CD4-positive, alpha-beta memory T cell (primary cell): ENCODE measurements at regions not wholly inside any gene's neighbourhood (a gene's known extent, or its start where the extent isn't known, plus 50 kb on each side); places are given as distances from the start of the nearest gene placed in this dataset.
A peak's percentile ranks its signal among the peaks of the same experiment; 100 is the strongest.

ENCODE experiments used
- CTCF ChIA-PET: fragments of 350-600 bp; sonication (Branson Sonifier 250); formaldehyde crosslinking; loops from one replicate; lab custom pipeline; 2021; ENCODE audit warnings: inconsistent platforms; ENCODE audit not compliant: partially characterized antibody; lab: Charles Lee
- POLR2A ChIA-PET: fragments of 350-600 bp; sonication (Branson Sonifier 250); formaldehyde crosslinking; loops from one replicate; lab custom pipeline; 2021; ENCODE audit not compliant: partially characterized antibody; lab: Charles Lee
- DNase-seq, 5 donors: peaks; one replicate each; pipeline versions ENCODE4 v3.0.0 to v3.0.0-alpha.2; 2020 to 2022; ENCODE audit warnings: mixed read lengths in 1 of 5
- H3K27ac ChIP-seq: one replicate; pipeline ENCODE4 v1.7.0; 2013; ENCODE audit warnings: low read depth, low read length
- H3K27me3 ChIP-seq: 2 replicates; pipeline ENCODE4 v1.7.0; 2013; ENCODE audit warnings: mild to moderate bottlenecking, low read length, moderate library complexity; ENCODE audit not compliant: insufficient read depth
- H3K36me3 ChIP-seq: 2 replicates; pipeline ENCODE4 v1.7.0; 2013; ENCODE audit warnings: mild to moderate bottlenecking, low read length, moderate library complexity; ENCODE audit not compliant: insufficient read depth
- H3K4me1 ChIP-seq: 2 replicates; pipeline ENCODE4 v1.7.0; 2013; ENCODE audit warnings: mild to moderate bottlenecking, low read length, moderate library complexity; ENCODE audit not compliant: insufficient read depth
- H3K4me3 ChIP-seq, 2 donors: one replicate each; pipeline ENCODE4 v1.7.0; 2013; ENCODE audit warnings: low read length in 2 of 2, mild to moderate bottlenecking in 1 of 2
- H3K9me3 ChIP-seq, 2 donors: one replicate each; pipeline ENCODE4 v1.7.0; 2013; ENCODE audit warnings: low read length in 2 of 2, control low read depth in 1 of 2; ENCODE audit not compliant: control insufficient read depth in 1 of 2
- H3K27ac Mint-ChIP-seq, 7 donors: one replicate each; pipeline ENCODE4 v1.8.0; 2020 to 2021; ENCODE audit warnings: mixed read lengths in 7 of 7, mild to moderate bottlenecking in 6 of 7, inconsistent platforms in 3 of 7, moderate library complexity in 3 of 7
- H3K27me3 Mint-ChIP-seq, 2 donors: one replicate each; pipeline ENCODE4 v1.8.0; 2020 to 2021; ENCODE audit warnings: mixed read lengths in 2 of 2
- H3K36me3 Mint-ChIP-seq, 2 donors: one replicate each; pipeline ENCODE4 v1.8.0; 2020 to 2021; ENCODE audit warnings: mixed read lengths in 2 of 2, inconsistent platforms in 1 of 2, mild to moderate bottlenecking in 1 of 2
- H3K4me1 Mint-ChIP-seq, 4 donors: one replicate each; pipeline ENCODE4 v1.8.0; 2020 to 2021; ENCODE audit warnings: mixed read lengths in 4 of 4, mild to moderate bottlenecking in 1 of 4
- H3K4me3 Mint-ChIP-seq, 8 donors: one replicate each; pipeline ENCODE4 v1.8.0; 2020 to 2021; ENCODE audit warnings: mixed read lengths in 8 of 8, mild to moderate bottlenecking in 7 of 8, moderate library complexity in 6 of 8, inconsistent platforms in 3 of 8
- H3K9me3 Mint-ChIP-seq, 8 donors: one replicate each; pipeline ENCODE4 v1.8.0; 2020 to 2021; ENCODE audit warnings: mixed read lengths in 8 of 8, mild to moderate bottlenecking in 5 of 8, inconsistent platforms in 3 of 8, moderate library complexity in 1 of 8
- intact Hi-C: fragments of 100-400 bp; cut with micrococcal nuclease; formaldehyde crosslinking; loops from one replicate; pipeline ENCODE4 v1.15.1; 2023

- Mint-ChIP-seq H3K9me3 (peaks cover 0 to 5% (median 1%) of the 10 kb centered on the region in 8 donors), H3K27ac (no peak overlapping the region), H3K4me1 (no peaks in the 10 kb centered on the region), H3K27me3 (peaks cover 0 to 1% of the 10 kb centered on the region in 2 donors), H3K36me3 (no peaks in the 10 kb centered on the region), H3K4me3 (no peak overlapping the region)
- no peaks in the 10 kb centered on the region for H3K27me3 ChIP-seq
- H3K27ac ChIP-seq, result no peak overlapping the region
- H3K4me3 ChIP-seq, result no peak overlapping the region
- H3K36me3 ChIP-seq, result no peaks in the 10 kb centered on the region
- H3K9me3 ChIP-seq, result no peaks in the 10 kb centered on the region
- POLR2A ChIA-PET, result no interaction called here
- intact Hi-C loops, result no loop called here
- no peaks in the 10 kb centered on the region for H3K4me1 ChIP-seq
- CTCF ChIA-PET, result no interaction called here
- no peak for DNase-seq
Observed at GRCh38 chr15:35720984-35721383, 175.0 kb upstream of the DPH6 start.

DNA sequence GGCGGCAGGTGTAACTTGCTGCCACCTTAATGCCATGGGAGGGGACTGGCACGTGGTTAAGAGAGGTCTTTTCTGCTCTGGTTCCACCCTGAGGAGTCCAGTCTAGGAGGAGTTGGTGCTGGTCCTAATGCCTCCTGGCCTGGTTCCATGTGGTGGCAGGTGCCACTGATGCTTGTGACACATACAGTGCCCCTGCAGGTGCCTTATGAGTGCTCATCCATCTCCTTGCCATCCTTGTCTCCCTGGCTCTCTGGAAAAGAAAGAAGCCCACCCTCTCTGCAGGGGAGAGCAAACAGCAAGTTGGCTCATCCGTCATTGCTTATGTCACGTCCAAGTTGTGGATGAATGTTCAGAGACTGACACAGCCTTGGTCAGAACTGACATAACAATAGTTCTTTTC is 175.8 kb upstream of the DPH6 start:
- ChIA-PET CTCF (no interaction called here), POLR2A (no interaction called here)
- no peaks in the 10 kb centered on the region for H3K36me3 Mint-ChIP-seq
- no peaks in the 10 kb centered on the region for H3K9me3 ChIP-seq
- no peaks in the 10 kb centered on the region for H3K4me1 ChIP-seq
- H3K27me3 ChIP-seq, result no peaks in the 10 kb centered on the region
- peaks cover 0 to 5% (median 0%) of the 10 kb centered on the region in 8 donors for H3K9me3 Mint-ChIP-seq
- no peaks in the 10 kb centered on the region for H3K4me1 Mint-ChIP-seq
- H3K27ac ChIP-seq, result no peak overlapping the region
- H3K4me3 ChIP-seq, result no peak overlapping the region
- no peak overlapping the region for H3K4me3 Mint-ChIP-seq
- no peak for DNase-seq
- intact Hi-C loops, result no loop called here
- H3K27me3 Mint-ChIP-seq, result peaks cover 0 to 1% of the 10 kb centered on the region in 2 donors
- no peak overlapping the region for H3K27ac Mint-ChIP-seq
- no peaks in the 10 kb centered on the region for H3K36me3 ChIP-seq

DNA sequence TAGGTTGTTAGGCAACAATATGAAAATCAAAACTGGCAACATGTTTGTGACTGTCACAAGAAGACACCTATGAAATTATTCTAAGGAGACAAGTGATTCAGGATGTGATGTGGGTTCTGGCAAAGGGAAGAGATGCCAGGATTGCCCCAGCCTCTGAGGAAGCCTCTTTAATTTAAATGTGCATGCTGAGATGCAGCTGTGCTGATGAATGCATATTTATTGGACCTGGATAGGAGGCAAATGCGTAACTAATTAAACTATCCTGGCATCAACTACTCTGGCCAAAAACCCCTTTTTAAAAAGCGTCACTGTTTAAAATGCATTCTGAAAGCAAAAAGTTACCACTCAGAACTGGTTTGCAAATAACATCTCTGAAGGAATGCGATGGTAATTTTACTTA is 176.5 kb upstream of the DPH6 start:
- Histone ChIP-seq H3K36me3 (no peaks in the 10 kb centered on the region), H3K27me3 (no peaks in the 10 kb centered on the region), H3K4me3 (no peak overlapping the region), H3K4me1 (no peaks in the 10 kb centered on the region), H3K9me3 (no peaks in the 10 kb centered on the region), H3K27ac (no peak overlapping the region)
- H3K27ac Mint-ChIP-seq, result no peak overlapping the region
- no peaks in the 10 kb centered on the region for H3K36me3 Mint-ChIP-seq
- H3K4me1 Mint-ChIP-seq, result no peaks in the 10 kb centered on the region
- H3K9me3 Mint-ChIP-seq, result peaks cover 0 to 5% (median 0%) of the 10 kb centered on the region in 8 donors
- ChIA-PET CTCF (no interaction called here), POLR2A (no interaction called here)
- no peak overlapping the region for H3K4me3 Mint-ChIP-seq
- intact Hi-C loops, result no loop called here
- no peak for DNase-seq
- H3K27me3 Mint-ChIP-seq, result peaks cover 0 to 1% of the 10 kb centered on the region in 2 donors

DNA sequence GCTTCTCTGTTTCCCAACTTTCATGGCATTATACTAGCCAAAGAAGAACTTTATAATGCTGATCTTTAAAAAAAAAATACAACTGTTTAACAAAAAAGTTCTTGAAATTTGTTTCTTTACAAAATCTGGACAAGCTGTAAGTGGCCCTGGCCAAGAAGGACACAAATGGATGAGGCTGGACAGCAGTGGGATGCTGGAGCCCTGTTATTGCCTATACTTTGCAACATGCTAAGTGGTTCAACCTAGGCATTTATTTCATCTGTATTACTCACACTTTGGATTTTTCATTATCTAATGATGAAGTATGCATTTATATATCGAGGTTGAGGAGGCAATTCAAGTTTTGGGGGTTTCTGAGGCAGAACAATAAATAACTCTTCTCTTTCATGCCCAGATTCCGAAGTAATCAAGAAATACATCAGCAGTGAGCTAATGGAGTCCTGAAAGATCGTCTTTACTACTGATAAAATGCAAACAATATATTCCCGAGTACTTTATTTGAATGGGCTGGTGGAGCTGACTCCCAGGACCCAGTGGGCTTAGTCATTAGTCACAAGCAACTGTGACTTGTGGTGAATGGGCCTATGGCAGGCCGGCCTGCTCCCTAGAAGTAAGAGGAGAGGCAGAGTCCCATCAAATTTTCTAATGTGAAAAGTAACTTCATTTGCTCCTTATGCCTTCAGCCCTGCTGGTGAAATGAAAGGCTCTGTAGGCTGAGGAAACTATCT is 177.3 kb upstream of the DPH6 start:
- H3K9me3 ChIP-seq, result no peaks in the 10 kb centered on the region
- no peak overlapping the region for H3K4me3 Mint-ChIP-seq
- intact Hi-C loops, result no loop called here
- no peaks in the 10 kb centered on the region for H3K27me3 ChIP-seq
- ChIA-PET POLR2A (no interaction called here), CTCF (no interaction called here)
- H3K9me3 Mint-ChIP-seq, result peaks cover 0 to 5% (median 0%) of the 10 kb centered on the region in 8 donors
- H3K27ac Mint-ChIP-seq, result peak overlapping the region in 1 of 7 donors; percentile 57
- no peak for DNase-seq
- H3K36me3 Mint-ChIP-seq, result no peaks in the 10 kb centered on the region
- no peaks in the 10 kb centered on the region for H3K36me3 ChIP-seq
- no peaks in the 10 kb centered on the region for H3K4me1 ChIP-seq
- no peaks in the 10 kb centered on the region for H3K4me1 Mint-ChIP-seq
- no peak overlapping the region for H3K27ac ChIP-seq
- peaks cover 0 to 1% of the 10 kb centered on the region in 2 donors for H3K27me3 Mint-ChIP-seq
- H3K4me3 ChIP-seq, result no peak overlapping the region

GRCh38 chr15:35723852-35724251 is 177.9 kb upstream of the DPH6 start:
- no peaks in the 10 kb centered on the region for H3K4me1 Mint-ChIP-seq
- peaks cover 0 to 1% of the 10 kb centered on the region in 2 donors for H3K27me3 Mint-ChIP-seq

GRCh38 chr15:35724626-35725025 is 178.7 kb upstream of the DPH6 start:
- no peak for DNase-seq
- Histone ChIP-seq H3K27ac (no peak overlapping the region), H3K4me1 (no peaks in the 10 kb centered on the region), H3K27me3 (no peaks in the 10 kb centered on the region), H3K9me3 (no peaks in the 10 kb centered on the region), H3K4me3 (no peak overlapping the region), H3K36me3 (no peaks in the 10 kb centered on the region)
- intact Hi-C loops, result no loop called here
- H3K4me3 Mint-ChIP-seq, result no peak overlapping the region
- no peak overlapping the region for H3K27ac Mint-ChIP-seq
- no peaks in the 10 kb centered on the region for H3K36me3 Mint-ChIP-seq
- H3K9me3 Mint-ChIP-seq, result peaks cover 0 to 5% (median 0%) of the 10 kb centered on the region in 8 donors
- no peaks in the 10 kb centered on the region for H3K4me1 Mint-ChIP-seq
- POLR2A ChIA-PET, result no interaction called here
- peaks cover 0 to 1% of the 10 kb centered on the region in 2 donors for H3K27me3 Mint-ChIP-seq
- CTCF ChIA-PET, result no interaction called here

More at GRCh38 chr15:35723852-35724251, 177.9 kb upstream of the DPH6 start:
- no peaks in the 10 kb centered on the region for H3K36me3 Mint-ChIP-seq
- peak overlapping the region in 1 of 7 donors; percentile 57 for H3K27ac Mint-ChIP-seq
- H3K9me3 Mint-ChIP-seq, result peaks cover 0 to 5% (median 0%) of the 10 kb centered on the region in 8 donors
- no peak overlapping the region for H3K4me3 Mint-ChIP-seq
- DNase-seq, result no peak
- no peaks in the 10 kb centered on the region for H3K27me3 ChIP-seq
- POLR2A ChIA-PET, result no interaction called here
- no peaks in the 10 kb centered on the region for H3K36me3 ChIP-seq
- no peak overlapping the region for H3K27ac ChIP-seq
- no peak overlapping the region for H3K4me3 ChIP-seq
- CTCF ChIA-PET, result no interaction called here
- intact Hi-C loops, result no loop called here
- H3K9me3 ChIP-seq, result no peaks in the 10 kb centered on the region
- H3K4me1 ChIP-seq, result no peaks in the 10 kb centered on the region

DNA sequence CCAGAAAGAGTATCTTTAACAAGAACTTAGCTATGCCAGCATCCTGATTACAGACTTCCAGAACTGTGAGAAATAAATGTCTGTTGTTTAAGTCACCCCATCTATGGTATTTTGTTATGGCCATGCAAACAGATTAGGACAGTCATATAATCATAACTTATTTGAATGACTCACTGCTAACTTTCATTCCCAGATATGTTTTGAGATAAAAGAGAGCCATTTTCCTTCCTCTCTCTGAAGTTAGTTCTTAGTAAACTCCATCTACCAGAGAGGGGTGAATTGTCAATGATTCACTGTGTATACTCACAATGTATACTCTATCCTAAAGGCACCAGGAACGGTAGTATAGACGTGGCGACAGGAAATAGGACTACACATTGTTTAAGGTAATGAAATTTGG is 179.4 kb upstream of the DPH6 start:
- peaks cover 0 to 5% (median 0%) of the 10 kb centered on the region in 8 donors for H3K9me3 Mint-ChIP-seq
- intact Hi-C loops, result no loop called here

More for the DNA sequence above, 179.4 kb upstream of the DPH6 start:
- Histone ChIP-seq H3K36me3 (no peaks in the 10 kb centered on the region), H3K27me3 (no peaks in the 10 kb centered on the region), H3K4me1 (no peaks in the 10 kb centered on the region), H3K4me3 (no peak overlapping the region), H3K9me3 (no peaks in the 10 kb centered on the region), H3K27ac (no peak overlapping the region)
- H3K27me3 Mint-ChIP-seq, result no peaks in the 10 kb centered on the region
- H3K4me3 Mint-ChIP-seq, result no peak overlapping the region
- no peak overlapping the region for H3K27ac Mint-ChIP-seq
- CTCF ChIA-PET, result no interaction called here
- no peak for DNase-seq
- POLR2A ChIA-PET, result no interaction called here
- H3K4me1 Mint-ChIP-seq, result no peaks in the 10 kb centered on the region
- no peaks in the 10 kb centered on the region for H3K36me3 Mint-ChIP-seq
